ENCODE measurements at regions not wholly inside any gene's neighbourhood (a gene's known extent, or its start where the extent isn't known, plus 50 kb on each side); places are given as distances from the start of the nearest gene placed in this dataset.

GRCh38 chr2:126995621-126996377 is 97.1 kb downstream of the TEX51 start:
- TF ChIP-seq EZH2 (IDR thresholded peaks at IDR 0.05; ENCODE audit: borderline replicate concordance, low read length) = no peak
- no peak for TF ChIP-seq CTCF (conservative IDR thresholded peaks at IDR 0.05 in 1 of 2, IDR thresholded peaks at IDR 0.05 in 1 of 2; ENCODE audit: extremely low read depth in 1 of 2, insufficient read depth in 1 of 2, low read depth in 1 of 2, low read length in 2 of 2)
